ENCODE measurements at regions not wholly inside any gene's neighbourhood (a gene's known extent, or its start where the extent isn't known, plus 50 kb on each side); places are given as distances from the start of the nearest gene placed in this dataset.

GRCh38 chr13:57087006-57087405 lies 53.7 kb upstream of the PRR20A start:
- no peak for TF ChIP-seq CTCF (IDR thresholded peaks at IDR 0.05; ENCODE audit: poor library complexity)
- TF ChIP-seq EZH2phosphoT487 (IDR thresholded peaks at IDR 0.05; ENCODE audit: low read depth, severe bottlenecking, unreplicated experiment): no peak

Measured in hepatocyte (in vitro differentiated cells).